SKM-1 (cell line): ENCODE measurements at regions not wholly inside any gene's neighbourhood (a gene's known extent, or its start where the extent isn't known, plus 50 kb on each side); places are given as distances from the start of the nearest gene placed in this dataset.

ENCODE experiments used
- DNase-seq: peaks from one replicate; lab custom pipeline; 2025; ENCODE audit not compliant: unreplicated experiment; lab: John Stamatoyannopoulos, UW

DNA sequence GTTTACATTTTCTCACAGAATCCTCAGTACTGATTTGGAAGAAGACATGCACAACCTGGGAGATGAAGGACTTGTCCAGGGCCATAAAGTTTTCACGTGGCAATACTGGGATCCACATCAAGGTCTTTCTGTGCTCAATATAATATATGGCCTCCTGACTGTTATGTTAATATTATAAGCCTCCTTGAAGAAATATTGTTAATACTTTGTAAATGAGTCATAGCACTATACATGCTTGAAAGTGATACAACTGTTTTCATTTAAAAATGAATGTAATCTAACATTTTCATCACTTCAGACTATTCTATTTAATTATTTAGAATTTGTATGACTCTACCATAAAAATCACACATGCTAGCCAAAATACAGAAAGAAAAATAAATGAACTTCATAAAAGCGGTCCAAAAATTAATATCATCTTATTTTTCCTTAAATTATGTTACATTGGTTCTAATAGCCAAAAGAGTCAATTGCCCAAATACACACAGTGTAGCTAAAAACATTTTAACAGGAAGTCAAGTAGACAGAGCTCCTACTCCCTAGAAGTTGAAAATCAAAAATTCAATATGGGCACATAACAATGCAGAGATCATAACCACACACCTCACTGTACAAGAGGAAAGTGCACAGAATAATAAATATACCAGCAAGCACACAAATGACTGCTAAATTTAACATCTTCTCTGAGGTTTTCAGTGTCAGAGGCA, 188.0 kb upstream of the HDDC2 start:
- DNase-seq: no peak

DNA sequence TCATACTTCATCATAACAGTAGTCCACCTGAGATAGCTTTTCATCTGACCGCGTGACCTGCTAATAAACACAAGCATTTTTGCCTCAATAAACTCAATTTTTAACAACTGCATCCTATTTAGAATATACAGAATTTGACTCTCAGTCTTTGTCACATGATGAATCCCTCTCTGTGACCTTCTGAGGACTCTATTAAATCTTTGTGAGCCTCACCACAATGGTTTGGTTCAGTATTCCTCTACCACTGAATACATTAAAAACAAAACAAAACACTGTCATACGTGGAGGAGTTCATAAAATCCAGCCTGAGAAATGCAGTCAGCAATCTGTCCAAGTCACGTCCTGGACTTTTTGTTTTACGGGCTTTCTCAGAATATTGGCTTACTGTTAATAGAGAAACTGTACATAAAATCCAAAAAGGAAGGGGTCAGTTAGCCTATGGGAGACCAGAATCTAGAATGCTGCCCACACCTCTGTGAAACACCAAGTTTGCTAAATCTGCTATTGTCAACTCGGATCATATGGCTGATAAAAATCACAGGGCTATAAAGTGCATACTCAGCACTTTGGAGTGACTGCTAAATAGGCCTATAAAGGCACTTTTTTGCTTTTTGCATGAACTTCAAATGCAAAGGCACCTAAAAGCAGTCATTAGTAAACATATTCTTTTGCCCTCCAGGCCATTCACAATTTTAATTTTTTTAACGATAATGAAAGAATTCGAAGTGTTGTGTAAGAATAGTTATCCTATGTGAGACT, 190.3 kb upstream of the HDDC2 start:
- no peak for DNase-seq

DNA sequence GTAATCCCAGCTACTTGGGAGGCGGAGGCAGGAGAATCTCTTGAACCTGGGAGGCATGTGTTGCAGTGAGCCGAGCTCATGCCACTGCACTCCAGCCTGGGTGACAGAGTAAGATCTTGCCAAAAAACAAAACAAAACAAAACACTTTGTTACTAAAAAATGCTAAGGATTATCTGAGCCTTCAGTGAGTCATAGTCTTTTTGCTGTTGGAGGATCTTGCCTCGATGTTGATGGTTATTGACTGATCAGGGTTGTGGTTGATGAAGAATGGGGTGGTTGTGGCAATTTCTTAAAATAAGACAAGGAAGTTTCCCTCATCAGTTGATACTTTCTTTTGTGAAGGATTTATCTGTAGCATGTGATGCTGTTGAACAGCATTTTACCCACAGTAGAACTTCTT, 196.8 kb upstream of the HDDC2 start:
- no peak for DNase-seq

DNA sequence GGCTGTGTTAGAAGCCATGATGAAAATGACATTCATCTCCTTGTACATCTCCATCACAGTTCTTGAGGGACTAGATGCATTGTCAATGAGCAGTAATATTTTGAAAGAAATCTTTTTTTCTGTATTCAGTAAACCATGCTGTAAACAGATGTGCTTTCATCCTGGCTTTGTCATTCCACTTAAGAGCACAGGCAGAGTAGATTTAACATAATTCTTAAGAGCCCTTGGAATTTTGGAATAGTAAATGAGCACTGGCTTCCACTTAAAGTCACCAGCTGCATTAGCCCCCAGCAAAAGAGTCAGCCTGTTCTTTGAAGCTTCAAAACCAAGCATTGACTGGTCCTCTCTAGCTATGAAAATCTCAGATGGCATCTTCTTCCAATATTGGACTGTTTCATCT, 197.8 kb upstream of the HDDC2 start:
- no peak for DNase-seq

DNA sequence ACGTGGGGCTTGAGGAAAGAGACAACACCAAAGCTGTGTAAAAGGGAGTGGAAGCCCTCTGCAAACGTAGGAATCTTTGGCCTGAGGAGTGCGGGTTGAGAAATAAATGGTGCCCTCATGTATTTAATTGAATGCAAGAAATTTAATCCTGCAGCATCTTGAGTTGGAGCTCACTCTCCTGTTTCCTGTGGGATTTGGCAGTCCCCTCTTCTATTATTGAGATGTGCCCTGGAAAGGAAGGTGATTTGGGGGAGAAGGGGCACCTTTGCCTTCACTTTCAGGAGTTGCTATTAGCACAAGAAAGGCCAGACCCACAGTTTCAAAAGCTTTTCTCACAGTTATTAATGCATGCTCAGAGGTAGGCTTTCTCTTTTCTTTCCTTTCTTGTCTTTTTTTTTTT, 201.4 kb upstream of the HDDC2 start:
- no peak for DNase-seq

DNA sequence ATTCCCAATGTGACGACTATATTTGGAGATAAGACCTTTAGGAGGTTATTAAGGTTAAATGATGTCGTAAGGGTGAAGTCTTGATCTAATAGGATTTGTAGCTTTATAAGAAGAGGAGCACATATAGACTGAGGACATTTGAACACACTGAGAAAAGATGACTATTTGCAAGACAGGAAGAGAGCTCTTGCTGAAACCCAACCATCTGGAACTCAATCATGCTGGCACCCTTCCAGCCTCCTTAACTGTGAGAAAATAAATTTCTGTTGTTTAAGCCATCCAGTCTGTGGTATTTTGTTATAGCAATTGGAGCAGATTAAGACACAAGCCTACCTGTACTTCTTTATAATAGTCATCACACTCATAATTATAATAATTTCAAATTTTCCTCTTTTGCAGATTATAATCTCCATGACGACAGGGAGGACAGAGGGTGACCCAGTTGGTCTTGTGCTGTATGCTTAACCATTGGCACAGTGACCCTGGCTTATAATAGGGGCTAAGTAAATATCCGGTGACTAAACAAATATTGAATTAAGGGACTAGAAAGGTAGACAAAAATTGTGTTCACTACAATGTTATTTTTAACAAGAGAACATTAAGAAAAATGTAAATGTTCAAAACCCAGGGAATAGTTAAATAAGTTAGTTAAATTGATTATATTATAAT, 206.4 kb upstream of the HDDC2 start:
- DNase-seq: no peak

DNA sequence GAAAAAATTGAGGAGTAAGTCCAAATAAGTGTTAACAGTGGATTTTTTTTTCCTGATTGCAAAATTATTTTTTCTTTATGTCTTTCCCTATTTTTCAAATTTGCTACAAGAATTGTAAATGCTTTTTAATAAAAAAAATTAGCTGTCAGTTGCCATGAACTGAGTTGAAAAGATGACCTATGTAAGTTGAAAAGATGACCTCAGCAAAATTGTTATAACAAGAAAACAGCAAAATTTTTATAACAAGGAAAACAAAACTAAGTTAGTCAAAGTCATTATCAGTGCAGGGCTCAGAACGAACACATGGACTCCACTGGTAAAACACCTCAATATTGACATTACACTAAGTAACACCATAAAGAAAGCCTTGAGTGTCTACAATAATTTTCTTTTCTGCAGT, 207.0 kb upstream of the HDDC2 start:
- DNase-seq: no peak

DNA sequence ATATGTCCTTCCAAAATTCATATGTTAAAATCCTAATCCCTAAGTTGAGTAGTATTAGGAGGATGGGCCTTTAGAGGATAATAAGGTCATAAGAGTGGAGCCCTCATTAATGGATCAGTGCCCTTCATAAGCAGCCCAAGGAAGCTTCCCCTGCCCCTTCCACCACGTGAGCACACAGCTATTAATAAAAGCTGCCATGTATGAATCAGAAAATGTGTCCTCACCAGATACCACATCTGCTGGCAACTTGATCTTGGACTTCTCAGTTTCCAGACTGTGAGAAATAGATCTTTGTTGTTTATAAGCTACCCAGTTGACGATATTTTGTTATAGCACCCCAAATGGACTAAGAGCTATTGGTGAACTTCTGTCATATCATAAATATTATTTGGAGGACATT, 207.7 kb upstream of the HDDC2 start:
- DNase-seq: no peak

DNA sequence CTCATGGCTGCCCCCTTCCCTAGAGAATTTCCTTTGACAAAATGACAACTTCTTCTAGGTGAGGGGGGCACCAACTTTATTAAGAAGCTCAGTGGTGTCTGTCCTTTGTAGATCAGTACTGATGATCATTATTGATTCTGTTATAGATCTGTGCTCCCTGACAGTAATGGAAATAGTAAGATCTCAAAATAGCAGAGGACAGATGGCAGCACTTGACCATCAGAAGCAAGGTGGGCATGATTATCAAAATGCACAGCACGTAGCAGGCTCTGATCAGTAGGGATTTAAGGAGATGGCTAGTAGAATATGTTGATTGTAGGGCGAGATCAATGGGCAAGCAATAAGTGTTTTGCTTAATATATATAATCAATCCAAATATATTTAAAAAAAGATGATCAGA, 208.6 kb upstream of the HDDC2 start:
- DNase-seq: no peak

DNA sequence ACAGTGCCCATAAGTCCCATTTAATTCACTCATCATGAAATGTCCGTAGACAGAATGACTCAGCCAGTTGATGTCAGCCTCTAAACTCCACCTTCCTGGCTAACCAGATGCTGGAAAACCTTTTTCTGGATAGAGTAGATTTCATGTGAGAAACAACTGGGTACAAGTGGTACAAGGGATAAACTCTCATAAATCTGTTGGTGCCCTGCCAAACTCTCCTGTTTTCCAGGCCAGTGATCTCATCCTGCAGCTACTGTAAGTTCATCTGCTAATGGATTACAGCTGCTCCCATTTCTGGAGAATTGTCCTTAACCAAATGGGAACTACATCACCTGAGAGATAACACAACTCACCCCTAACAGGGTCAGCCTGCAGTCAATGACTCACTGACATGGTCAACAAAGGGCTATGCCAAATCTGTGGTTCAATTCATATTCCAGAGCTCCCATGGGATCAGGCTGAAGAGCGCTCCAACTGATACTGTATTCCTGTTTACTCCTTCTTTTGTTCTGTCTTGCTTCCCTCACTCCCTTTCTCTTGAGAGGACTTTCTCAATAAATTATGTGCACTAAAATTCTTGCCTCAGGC, 210.1 kb upstream of the HDDC2 start:
- no peak for DNase-seq

DNA sequence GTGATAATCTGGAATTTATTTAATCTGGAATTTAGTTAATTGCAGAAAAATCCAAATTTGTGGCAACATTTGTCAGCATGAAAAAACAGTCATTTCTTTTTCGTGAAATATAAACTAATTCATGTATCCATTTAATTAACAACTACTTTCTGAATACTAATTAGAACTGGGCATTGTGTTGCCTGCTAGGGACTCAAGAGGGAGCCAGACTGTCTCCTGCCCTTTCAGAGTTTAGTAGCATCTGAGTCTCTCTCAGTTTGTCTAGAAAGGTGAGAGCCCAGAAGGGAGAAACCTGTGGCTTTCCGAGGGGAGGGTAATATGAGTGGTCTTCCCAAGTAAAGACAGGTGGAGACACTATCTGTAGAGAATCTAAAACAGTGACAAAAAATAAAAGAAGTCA, 210.9 kb upstream of the HDDC2 start:
- DNase-seq: no peak

DNA sequence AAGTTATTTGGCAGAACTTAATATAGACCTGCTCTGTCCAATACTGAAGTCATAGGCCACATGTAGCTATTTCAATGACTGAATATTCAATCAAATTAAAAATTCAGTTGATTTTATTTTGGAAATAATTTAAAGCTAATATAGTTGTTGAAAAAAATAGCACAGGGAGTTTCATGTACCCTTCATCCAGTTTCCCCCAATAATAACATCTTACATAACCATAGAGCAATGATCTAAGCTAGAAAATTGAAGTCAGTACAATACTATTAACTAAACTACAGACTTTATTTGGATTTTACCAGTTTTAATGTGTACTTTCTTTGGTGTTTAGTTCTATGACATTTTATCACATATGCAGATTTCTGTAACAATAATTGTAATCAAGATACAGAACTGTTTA, 212.2 kb upstream of the HDDC2 start:
- DNase-seq: no peak

DNA sequence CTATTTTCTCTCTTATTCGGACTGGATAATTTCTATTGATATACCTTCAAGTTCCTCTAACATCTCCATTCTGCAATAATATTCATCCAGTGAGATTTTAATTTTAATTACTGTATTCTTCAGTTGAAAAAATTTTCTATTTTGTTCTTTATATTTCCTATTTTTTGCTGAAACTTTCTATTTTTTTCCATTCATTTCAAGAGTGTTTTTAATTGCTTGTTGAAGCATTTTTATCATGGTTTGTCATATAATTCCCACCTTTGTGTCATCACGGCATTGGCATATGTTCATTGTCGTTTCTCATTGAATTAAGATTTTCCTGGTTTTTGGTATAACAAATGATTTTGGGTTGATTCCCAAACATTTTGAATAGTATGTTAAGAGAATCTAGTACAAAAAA, 214.9 kb upstream of the HDDC2 start:
- DNase-seq: no peak

DNA sequence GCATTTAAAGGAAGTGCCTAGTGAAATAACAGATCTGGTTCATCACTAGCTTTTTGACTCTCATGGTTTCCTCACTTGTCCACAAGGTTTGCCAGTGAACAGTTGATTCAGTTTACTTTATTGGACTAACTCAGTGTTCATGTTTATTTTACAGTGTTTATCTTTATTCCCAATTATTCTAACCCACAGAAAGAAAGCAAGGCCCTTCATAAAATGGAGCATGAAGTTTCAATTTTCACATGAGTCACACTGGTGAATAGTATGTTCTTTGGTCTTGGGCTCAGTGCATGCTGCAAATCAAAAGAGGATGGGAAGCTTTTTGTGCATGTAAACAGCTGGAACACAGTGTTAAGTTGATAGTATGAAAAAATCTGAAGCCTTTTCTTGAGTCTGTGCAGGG, 217.6 kb upstream of the HDDC2 start:
- no peak for DNase-seq

DNA sequence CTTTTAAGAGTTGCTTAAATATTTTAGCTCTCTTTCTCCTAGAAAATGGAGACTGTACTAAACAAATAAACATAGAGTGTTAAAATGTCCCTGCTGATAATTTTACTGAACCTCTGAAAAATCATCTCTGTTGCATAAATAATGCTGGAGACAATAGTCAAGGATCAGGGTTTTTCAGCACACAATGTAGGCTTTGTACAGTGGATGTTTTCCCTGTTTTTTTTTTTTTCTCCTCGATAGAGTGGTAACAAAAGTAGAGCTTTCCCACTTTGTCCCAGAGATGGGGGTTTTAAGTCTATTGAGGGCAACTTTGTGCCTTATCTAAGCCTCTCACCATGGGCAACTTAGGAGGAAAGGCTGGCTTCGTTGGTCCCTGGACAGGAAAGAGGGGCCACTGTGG, 222.6 kb upstream of the HDDC2 start:
- DNase-seq: no peak

DNA sequence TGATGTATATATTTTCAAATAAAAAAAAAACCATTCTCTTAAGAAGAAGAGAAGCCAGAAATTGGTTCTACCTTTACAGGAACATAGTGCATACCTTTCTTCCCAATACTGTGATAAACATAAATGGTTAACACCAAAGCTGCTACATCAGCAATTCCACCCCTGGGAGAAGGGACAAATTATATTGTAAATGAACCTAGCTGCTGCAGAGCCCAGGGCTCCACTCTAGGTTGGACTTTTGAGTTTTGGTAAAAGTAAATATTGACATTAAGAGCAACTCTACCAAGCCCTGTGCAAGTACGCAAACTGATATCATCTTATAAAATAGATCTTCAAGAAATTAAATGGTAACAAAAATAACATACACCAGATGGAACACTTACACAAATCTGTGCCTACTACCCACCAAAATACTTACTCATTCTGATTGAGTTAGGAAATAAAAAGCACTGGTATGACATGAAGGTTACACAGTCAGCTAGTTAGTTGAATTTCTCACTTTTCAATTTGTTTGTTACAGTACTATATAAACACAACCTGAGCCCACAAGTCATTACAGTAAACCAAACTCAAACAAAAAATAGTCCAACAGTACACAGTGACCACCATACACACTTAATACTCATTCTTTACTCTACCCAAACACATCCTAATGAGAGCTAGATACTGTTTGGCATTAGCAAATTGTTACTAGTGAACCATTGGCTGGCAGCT, 223.3 kb upstream of the HEY2 start:
- DNase-seq: no peak

DNA sequence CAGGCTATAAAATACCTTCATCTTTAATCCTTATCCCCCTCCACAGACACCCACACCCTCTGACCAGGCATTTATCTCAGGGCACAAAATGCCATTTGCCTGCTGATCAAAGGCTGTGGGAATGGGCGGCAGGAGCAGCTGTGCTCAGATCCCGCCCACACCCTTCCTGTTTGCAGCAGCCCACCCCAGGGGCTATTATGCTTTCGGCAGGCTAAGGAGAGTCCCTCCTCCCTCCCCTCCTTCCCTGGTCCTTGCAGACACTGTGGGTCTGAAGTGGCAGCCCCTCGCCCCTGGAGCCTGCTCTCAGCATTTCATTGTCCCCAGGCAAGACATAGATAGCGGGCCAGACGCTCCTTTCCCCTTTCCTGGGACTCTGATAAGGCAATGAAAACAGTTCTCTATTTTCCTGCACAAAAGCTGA, 220.8 kb upstream of the HEY2 start:
- no peak for DNase-seq

DNA sequence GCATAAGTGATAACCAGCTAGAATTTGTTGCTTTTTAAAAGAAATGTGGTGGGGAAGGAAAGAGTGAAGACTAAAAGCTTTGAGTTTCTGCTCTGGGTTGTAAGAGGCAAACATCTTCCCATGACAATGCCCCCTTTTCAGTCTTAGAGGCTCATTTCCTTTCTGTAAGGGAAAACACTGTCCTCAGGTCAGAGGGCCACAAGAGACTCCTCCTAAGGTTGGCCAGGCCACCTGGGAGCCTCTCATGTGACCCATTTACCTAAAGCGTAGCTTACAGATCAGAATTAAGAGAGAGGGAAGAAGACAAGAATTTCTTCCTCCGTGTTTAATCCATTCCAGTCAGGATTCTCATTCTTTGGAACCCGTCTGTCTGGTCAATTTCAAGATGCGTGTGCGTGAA, 220.4 kb upstream of the HEY2 start:
- no peak for DNase-seq

DNA sequence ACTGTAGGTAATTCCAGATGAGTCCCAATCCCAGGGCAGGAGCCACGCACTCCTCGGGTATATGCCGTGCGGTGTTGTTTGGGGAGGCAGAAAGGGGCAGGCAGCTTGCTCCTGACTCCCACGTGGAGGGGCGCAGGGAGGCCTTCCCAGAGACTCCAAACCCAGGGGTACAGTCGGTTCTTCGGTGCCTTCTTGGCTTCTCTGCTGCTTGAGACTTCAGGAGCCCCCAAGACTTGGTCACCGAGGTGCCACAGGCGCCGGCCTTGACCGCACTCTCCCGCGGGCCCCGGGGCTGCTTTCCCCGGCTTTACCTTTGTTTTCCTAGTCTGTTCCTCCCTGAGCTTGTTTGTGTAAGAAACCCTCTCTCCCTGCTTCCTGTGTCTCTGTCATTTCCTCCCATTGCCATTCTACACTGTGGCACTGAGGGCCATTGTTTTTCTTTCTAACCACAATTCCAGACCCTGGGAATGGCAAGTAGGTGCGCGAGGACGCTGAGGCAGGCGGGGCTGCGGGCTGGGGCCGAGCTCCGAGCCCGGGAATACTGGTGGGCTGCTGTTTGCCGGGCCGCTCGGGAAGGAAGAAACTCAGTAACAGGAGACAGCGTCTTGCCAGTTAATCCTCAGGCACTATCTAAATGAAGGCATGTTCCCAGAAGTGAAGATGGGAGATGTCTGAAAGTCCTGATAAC, 215.6 kb upstream of the HEY2 start:
- DNase-seq: no peak

DNA sequence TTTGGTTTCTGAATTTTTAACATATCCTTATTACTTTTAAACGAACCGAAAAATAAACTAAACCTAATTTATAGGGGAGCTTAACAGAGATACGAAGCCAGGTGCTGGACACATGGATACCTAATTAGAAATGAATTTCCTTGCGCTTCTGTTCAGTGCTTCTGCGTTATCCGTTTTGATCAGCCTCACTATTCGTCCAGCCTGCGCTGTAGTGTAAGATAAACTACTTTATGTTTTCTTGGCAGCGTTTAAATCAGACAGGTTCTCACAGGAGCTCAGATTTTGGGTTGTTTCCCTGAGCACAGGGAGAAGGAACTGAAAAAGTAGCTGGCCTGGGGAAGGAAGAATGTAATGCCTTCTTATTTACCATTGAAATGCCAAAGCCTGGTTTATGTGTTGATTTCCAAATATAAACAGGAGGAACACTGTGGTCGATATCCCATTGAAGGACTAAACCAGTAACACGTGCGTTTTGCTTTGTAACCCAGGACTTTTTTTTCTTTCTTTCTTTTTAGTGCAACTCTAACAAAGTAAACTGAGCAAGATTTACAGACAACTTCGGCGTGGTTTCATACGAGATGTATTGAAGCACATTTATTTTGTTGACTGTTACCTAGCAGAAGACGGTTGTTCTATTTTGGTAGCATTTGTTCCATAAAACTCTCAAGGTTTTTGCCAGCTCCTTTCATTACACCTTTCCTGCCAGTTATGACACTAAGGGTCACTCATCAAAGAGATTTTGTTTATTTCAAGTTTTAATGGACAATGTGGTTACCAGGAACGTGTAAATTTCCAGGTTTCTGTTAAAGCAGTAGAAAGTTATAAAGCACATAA, 214.8 kb upstream of the HEY2 start:
- DNase-seq: no peak
